CD4-positive, CD25-positive, alpha-beta regulatory T cell (primary cell): ENCODE measurements at regions not wholly inside any gene's neighbourhood (a gene's known extent, or its start where the extent isn't known, plus 50 kb on each side); places are given as distances from the start of the nearest gene placed in this dataset.
"Not testable (repeated sequence)": the region's sequence is repeated elsewhere in the genome, so short reads cannot be mapped to it uniquely, and the experiment has no call there.

ENCODE experiments used
- ATAC-seq, 2 donors: fragments of 150-1000 bp; cut with Tn5 transposase; one replicate each; pipeline ENCODE4 v1.10.0; 2021; ENCODE audit warnings: low read depth in 2 of 2, moderate number of reproducible peaks in 2 of 2, moderate library complexity in 1 of 2
- DNase-seq, 3 donors: peaks; one replicate each; pipeline versions ENCODE4 v3.0.0 to v3.0.0-alpha.2; 2012 to 2022; ENCODE audit warnings: mixed read lengths in 1 of 3
- H3K27ac ChIP-seq: one replicate; pipeline ENCODE4 v1.7.0; 2013; ENCODE audit warnings: mild to moderate bottlenecking, low read length; ENCODE audit not compliant: insufficient read depth, poor library complexity, severe bottlenecking
- H3K27me3 ChIP-seq: one replicate; pipeline ENCODE4 v1.7.0; 2013; ENCODE audit warnings: low read length; ENCODE audit not compliant: control insufficient read depth, insufficient read depth
- H3K36me3 ChIP-seq: one replicate; pipeline ENCODE4 v1.7.0; 2013; ENCODE audit warnings: mild to moderate bottlenecking, low read length, moderate library complexity; ENCODE audit not compliant: control insufficient read depth, insufficient read depth
- H3K4me1 ChIP-seq: 2 replicates; pipeline ENCODE4 v1.7.0; 2013; ENCODE audit warnings: mild to moderate bottlenecking, low read length; ENCODE audit not compliant: insufficient read depth, control insufficient read depth, poor library complexity, severe bottlenecking
- H3K4me3 ChIP-seq: one replicate; pipeline ENCODE4 v1.7.0; 2013; ENCODE audit warnings: low read depth, mild to moderate bottlenecking, low read length, moderate library complexity
- H3K9me3 ChIP-seq, 2 experiments: 1 replicate in 1 of 2; 2 replicates in 1 of 2; pipeline ENCODE4 v1.7.0; 2013; ENCODE audit warnings: low read length in 2 of 2, mild to moderate bottlenecking in 1 of 2, moderate library complexity in 1 of 2; ENCODE audit not compliant: control insufficient read depth in 2 of 2
- H3K27ac Mint-ChIP-seq, 3 donors: one replicate each; pipeline ENCODE4 v1.8.0; 2020 to 2022; ENCODE audit warnings: mild to moderate bottlenecking in 3 of 3, mixed read lengths in 3 of 3, moderate library complexity in 2 of 3
- H3K27me3 Mint-ChIP-seq: one replicate; pipeline ENCODE4 v1.8.0; 2022; ENCODE audit warnings: mild to moderate bottlenecking, mixed read lengths
- H3K36me3 Mint-ChIP-seq: one replicate; pipeline ENCODE4 v1.8.0; 2020; ENCODE audit warnings: mixed read lengths
- H3K4me1 Mint-ChIP-seq, 4 donors: one replicate each; pipeline ENCODE4 v1.8.0; 2020 to 2022; ENCODE audit warnings: mixed read lengths in 4 of 4, mild to moderate bottlenecking in 1 of 4
- H3K4me3 Mint-ChIP-seq, 4 donors: one replicate each; pipeline ENCODE4 v1.8.0; 2020 to 2022; ENCODE audit warnings: mild to moderate bottlenecking in 4 of 4, mixed read lengths in 4 of 4, moderate library complexity in 3 of 4
- H3K9me3 Mint-ChIP-seq, 7 donors: one replicate each; pipeline ENCODE4 v1.8.0; 2020 to 2022; ENCODE audit warnings: mixed read lengths in 7 of 7, mild to moderate bottlenecking in 3 of 7, moderate library complexity in 2 of 7

DNA sequence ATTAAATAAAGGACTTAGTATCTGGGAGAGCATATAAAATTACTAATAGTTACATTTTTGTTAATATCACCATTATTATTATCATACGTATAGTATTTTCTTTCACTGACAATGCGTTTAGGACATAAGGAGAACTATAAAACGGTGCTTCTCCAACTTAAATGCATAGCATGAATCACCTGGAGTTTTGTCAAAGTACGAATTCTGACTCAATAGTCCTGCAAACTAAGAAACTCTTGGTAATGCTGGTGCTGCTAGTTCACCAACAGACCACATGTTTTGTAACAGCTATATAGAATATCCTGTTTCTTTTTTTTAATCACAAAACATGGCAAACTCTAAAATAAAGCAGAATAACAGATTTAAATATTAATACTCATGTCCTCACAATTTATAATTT is 116.1 kb upstream of the ZNF717 start:
- peaks cover 0 to 19% (median 7%) of the 10 kb centered on the region in 7 donors for H3K9me3 Mint-ChIP-seq
- ATAC-seq, DNase-seq, H3K27me3 Mint-ChIP-seq, H3K9me3 ChIP-seq, H3K36me3 ChIP-seq, H3K27ac Mint-ChIP-seq, H3K4me1 ChIP-seq, H3K36me3 Mint-ChIP-seq, H3K27ac ChIP-seq, H3K27me3 ChIP-seq, H3K4me1 Mint-ChIP-seq, H3K4me3 Mint-ChIP-seq, H3K4me3 ChIP-seq: not testable (repeated sequence)

DNA sequence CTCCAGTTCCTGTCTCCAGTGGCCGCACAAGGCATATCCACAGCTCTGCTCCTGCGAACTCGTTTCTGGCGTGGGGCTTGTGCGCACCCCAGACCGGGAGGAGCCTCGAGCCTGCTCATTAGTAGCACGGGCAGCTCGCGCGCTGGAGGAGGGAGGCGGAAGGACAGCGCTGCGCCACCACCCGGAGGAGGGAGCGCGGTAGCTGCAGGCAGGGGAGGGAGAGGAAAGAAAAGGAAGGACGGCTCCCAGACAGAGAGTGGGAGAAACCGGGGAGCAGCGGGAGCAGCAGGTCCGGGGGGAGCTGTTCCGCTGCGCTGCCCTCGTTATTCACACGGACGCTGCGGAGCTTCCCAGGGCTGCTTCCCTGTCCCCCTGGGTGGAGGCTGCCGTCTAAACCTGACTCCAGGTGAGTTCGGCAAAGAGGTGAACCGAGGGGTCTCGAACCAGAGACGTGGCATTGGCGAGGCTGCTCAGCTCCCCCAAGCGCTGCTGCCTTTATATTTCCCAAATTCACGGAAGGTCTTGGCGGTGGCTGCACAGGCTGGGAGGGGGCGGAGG is 121.3 kb upstream of the ZNF717 start:
- no peaks in the 10 kb centered on the region for H3K4me1 ChIP-seq
- H3K4me1 Mint-ChIP-seq = no peaks in the 10 kb centered on the region
- H3K9me3 ChIP-seq = no peaks in the 10 kb centered on the region
- no peak for DNase-seq
- no peak for ATAC-seq
- no peaks in the 10 kb centered on the region for H3K27me3 Mint-ChIP-seq
- no peak overlapping the region for H3K4me3 ChIP-seq
- no peak overlapping the region for H3K4me3 Mint-ChIP-seq
- no peaks in the 10 kb centered on the region for H3K36me3 ChIP-seq
- no peaks in the 10 kb centered on the region for H3K36me3 Mint-ChIP-seq
- H3K27ac Mint-ChIP-seq = no peak overlapping the region
- peaks cover 0 to 14% (median 4%) of the 10 kb centered on the region in 7 donors for H3K9me3 Mint-ChIP-seq
- no peak overlapping the region for H3K27ac ChIP-seq
- H3K27me3 ChIP-seq = no peaks in the 10 kb centered on the region

DNA sequence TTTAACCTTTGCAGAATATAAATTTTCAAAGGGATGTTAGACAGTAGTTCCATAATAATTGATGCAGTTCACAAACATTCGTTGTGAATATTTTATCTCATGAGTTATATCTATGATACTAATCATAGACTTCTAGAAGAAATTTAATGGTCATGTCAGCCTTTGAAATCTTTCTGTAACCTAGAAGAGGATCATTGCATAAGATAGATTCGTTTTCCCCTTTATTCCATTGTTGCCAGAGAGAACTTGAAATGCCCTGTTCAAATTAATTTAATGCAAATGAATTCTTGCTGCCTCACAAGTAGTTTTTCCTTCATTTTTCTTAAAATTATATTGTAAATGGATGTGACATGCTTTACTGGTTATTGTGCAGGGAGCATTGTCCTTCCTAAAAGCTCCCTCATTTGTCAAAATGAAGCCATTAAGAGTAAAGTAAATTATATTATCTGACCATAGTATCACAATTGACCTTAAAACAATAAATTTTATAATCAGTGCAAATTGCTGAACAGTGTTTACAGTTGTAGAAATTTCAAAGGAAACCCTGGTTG is 128.5 kb upstream of the ZNF717 start:
- H3K4me3 Mint-ChIP-seq = no peak overlapping the region
- Histone ChIP-seq H3K36me3 (no peaks in the 10 kb centered on the region), H3K4me3 (no peak overlapping the region), H3K27ac (no peak overlapping the region), H3K9me3 (no peaks in the 10 kb centered on the region), H3K4me1 (no peaks in the 10 kb centered on the region), H3K27me3 (no peaks in the 10 kb centered on the region)
- no peaks in the 10 kb centered on the region for H3K36me3 Mint-ChIP-seq
- no peak overlapping the region for H3K27ac Mint-ChIP-seq
- H3K9me3 Mint-ChIP-seq = peaks cover 4 to 18% (median 13%) of the 10 kb centered on the region in 7 donors
- DNase-seq (no peak), ATAC-seq (no peak)
- H3K27me3 Mint-ChIP-seq = no peaks in the 10 kb centered on the region
- H3K4me1 Mint-ChIP-seq = no peaks in the 10 kb centered on the region

DNA sequence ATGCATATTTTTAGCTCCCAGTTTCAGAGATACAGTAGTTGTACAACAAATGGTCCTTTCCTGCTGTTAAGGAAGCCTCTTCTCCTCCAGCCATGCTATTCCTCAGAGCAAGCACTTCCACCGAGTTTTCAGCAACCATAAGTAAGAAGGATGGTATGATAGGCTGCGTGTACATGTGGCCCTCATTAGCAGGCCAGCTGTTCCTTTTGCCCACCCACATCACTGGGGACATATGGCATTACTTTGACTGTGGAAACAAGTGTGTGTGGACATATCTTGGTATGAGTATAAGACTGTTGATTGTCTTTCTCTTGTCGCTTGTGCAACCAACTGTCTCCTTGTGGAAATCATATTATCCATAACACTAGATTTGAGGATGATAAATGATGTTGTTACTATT is 129.4 kb upstream of the ZNF717 start:
- H3K9me3 ChIP-seq, H3K27me3 Mint-ChIP-seq: not testable (repeated sequence)

DNA sequence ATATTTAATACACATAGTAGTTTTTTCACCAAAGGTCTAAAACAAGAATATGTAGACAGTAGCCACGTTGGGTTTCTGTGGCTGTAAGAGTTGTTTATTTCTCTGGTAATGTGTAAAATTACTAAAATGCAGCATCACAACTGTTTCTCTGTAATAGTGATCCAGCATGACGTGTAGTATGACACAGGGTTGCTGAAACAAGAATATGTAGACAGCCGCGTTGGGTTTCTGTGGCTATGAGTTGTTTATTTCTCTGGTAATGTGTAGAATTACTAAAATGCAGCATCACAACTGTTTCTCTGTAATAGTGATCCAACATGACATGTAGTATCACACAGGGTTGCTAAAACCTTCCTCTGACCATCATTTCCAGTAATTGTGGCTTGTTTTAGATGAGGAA is 153.6 kb upstream of the ZNF717 start:
- no peak overlapping the region for H3K4me3 Mint-ChIP-seq
- no peaks in the 10 kb centered on the region for H3K4me1 ChIP-seq
- H3K27ac ChIP-seq = no peak overlapping the region
- no peaks in the 10 kb centered on the region for H3K27me3 Mint-ChIP-seq
- no peaks in the 10 kb centered on the region for H3K36me3 ChIP-seq
- H3K9me3 Mint-ChIP-seq = peaks cover 0 to 9% (median 1%) of the 10 kb centered on the region in 7 donors
- no peak overlapping the region for H3K4me3 ChIP-seq
- DNase-seq (no peak), ATAC-seq (no peak)
- no peaks in the 10 kb centered on the region for H3K27me3 ChIP-seq
- no peaks in the 10 kb centered on the region for H3K36me3 Mint-ChIP-seq
- H3K4me1 Mint-ChIP-seq = no peaks in the 10 kb centered on the region
- no peak overlapping the region for H3K27ac Mint-ChIP-seq
- no peaks in the 10 kb centered on the region for H3K9me3 ChIP-seq

More for the DNA sequence above, 129.4 kb upstream of the ZNF717 start:
- not testable (repeated sequence) for ATAC-seq, H3K36me3 ChIP-seq, DNase-seq, H3K27ac ChIP-seq, H3K36me3 Mint-ChIP-seq, H3K4me3 ChIP-seq, H3K27me3 ChIP-seq, H3K4me3 Mint-ChIP-seq, H3K4me1 ChIP-seq, H3K27ac Mint-ChIP-seq, H3K4me1 Mint-ChIP-seq
- peaks cover 4 to 21% (median 13%) of the 10 kb centered on the region in 7 donors for H3K9me3 Mint-ChIP-seq

DNA sequence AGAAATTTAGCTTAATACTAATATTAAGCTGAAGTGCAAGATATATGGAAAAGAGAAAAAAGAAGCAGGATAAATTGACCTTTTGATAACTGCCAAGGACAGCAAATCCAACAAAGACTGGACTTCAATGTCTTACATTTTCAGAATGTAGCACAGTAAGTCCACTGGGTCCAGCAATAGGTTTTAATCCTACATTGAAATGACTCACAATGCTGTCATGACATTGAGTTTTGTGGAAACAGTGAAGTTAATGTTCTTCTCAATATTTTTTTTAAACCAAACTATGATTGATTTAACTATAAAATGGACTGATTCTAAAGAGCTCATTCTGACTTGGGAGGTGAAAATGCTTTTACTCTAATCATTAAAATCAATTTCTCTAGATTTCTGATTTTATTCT is 166.6 kb upstream of the ZNF717 start:
- no peak overlapping the region for H3K4me3 Mint-ChIP-seq
- Histone ChIP-seq H3K36me3 (no peaks in the 10 kb centered on the region), H3K4me1 (no peaks in the 10 kb centered on the region), H3K4me3 (no peak overlapping the region), H3K27me3 (no peaks in the 10 kb centered on the region), H3K9me3 (peaks cover 0 to 5% of the 10 kb centered on the region in 2 experiments), H3K27ac (no peak overlapping the region)
- ATAC-seq (no peak), DNase-seq (no peak)
- H3K4me1 Mint-ChIP-seq = no peaks in the 10 kb centered on the region
- peaks cover 0 to 12% (median 6%) of the 10 kb centered on the region in 7 donors for H3K9me3 Mint-ChIP-seq
- H3K27me3 Mint-ChIP-seq = no peaks in the 10 kb centered on the region
- H3K36me3 Mint-ChIP-seq = no peaks in the 10 kb centered on the region
- no peak overlapping the region for H3K27ac Mint-ChIP-seq

DNA sequence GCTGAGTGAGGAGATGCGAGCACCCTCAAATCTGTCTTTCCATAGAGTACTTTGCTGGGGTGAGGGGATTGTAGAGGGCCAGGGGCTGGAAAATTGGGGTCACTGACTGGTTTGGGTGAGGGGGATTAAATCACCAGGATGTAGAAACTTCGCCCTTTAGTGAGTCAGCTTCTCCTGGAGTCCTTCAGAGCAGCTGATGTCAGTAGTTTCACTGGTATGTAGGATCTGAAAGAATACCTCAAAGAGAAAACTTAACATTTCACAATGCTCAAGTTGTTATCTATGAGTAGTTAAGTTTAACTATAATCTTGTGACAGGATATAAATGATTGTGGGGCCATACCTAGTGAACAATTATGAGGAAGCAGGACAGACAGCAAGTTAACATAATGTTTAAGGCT is 174.7 kb upstream of the ZNF717 start:
- DNase-seq, H3K4me3 ChIP-seq, H3K4me1 ChIP-seq, H3K27me3 ChIP-seq, H3K27me3 Mint-ChIP-seq, H3K27ac Mint-ChIP-seq, H3K4me1 Mint-ChIP-seq, H3K36me3 ChIP-seq, H3K9me3 ChIP-seq, H3K36me3 Mint-ChIP-seq, ATAC-seq, H3K4me3 Mint-ChIP-seq, H3K27ac ChIP-seq: not testable (repeated sequence)
- peaks cover 0 to 20% (median 8%) of the 10 kb centered on the region in 7 donors for H3K9me3 Mint-ChIP-seq

DNA sequence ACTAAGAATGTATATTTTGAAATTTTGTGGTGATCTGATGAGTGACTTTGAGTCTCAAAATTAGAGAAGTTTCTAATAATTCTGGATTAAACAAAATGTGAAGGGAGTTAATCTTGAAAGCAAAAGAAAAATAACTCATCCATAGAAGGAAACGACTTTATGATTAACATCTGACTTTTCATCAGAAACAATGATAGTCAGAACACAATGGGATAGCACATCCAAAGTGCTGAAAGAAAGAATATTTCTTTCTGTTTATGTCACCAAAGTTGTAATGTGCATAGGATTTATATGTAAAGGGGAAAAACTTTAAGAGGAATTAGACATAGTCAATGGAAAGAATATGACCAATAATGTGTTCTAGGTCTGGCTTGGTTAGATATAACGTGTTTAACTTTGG is 176.7 kb upstream of the ZNF717 start:
- not testable (repeated sequence) for H3K4me3 ChIP-seq, H3K4me3 Mint-ChIP-seq, H3K27me3 Mint-ChIP-seq, H3K9me3 ChIP-seq, H3K27me3 ChIP-seq, H3K4me1 ChIP-seq, H3K4me1 Mint-ChIP-seq, H3K27ac Mint-ChIP-seq, ATAC-seq, H3K27ac ChIP-seq, DNase-seq, H3K36me3 Mint-ChIP-seq, H3K36me3 ChIP-seq
- peaks cover 0 to 29% (median 10%) of the 10 kb centered on the region in 7 donors for H3K9me3 Mint-ChIP-seq
